BE2C (cell line): ENCODE measurements at regions not wholly inside any gene's neighbourhood (a gene's known extent, or its start where the extent isn't known, plus 50 kb on each side); places are given as distances from the start of the nearest gene placed in this dataset.

Experiments
- DNase-seq: peaks from one replicate; pipeline ENCODE4 v3.0.0-alpha.2; 2020
- H3K27me3 ChIP-seq: fragments of 250-450 bp; sonication (Bioruptor Pico); 2 replicates; pipeline ENCODE4 v1.5.1; 2020; ENCODE audit warnings: mild to moderate bottlenecking
- H3K36me3 ChIP-seq: fragments of 250-450 bp; sonication (Bioruptor Pico); 2 replicates; pipeline ENCODE4 v1.5.1; 2020; ENCODE audit warnings: mild to moderate bottlenecking
- H3K4me1 ChIP-seq: fragments of 250-450 bp; sonication (Bioruptor Pico); 2 replicates; pipeline ENCODE4 v1.5.1; 2020
- H3K4me3 ChIP-seq: 2 replicates; pipeline ENCODE4 v1.5.1; 2011; ENCODE audit warnings: low read depth, low read length
- H3K9me3 ChIP-seq: fragments of 250-450 bp; sonication (Bioruptor Pico); 2 replicates; pipeline ENCODE4 v1.5.1; 2020
- TF ChIP-seq, protein P1 (sequence below): IDR thresholded peaks from 2 replicates; pipeline ENCODE4 v1.5.1; 2012; ENCODE audit warnings: mild to moderate bottlenecking, low read depth, low read length

DNA sequence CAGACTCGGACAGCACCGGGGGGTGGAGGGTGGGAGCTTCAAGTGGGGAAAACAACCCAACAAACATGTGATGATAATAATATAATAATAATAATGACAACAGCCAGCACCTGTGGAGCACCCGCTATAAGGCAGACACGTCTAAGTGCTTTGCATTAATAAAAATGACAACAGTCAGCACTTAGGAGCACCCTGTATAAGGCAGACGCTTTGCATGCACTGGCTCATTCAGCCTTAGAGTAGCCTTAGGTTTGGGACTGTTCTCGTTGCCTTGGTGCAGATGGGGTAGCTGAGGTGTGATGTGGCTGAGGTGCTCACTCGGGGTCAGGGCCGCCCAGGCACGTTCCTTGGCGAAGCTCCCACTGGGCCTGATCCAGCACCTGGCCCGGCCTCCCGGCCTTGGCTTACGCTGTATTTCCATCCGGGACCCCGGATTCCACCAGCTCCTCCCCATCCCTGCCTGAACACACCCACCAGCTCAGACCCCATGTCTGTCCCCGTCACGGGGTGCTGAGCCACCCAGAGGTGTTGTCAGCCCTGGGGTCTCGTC is 144.0 kb upstream of the CIBAR2 start:
- Histone ChIP-seq H3K9me3 (no peaks in the 10 kb centered on the region), H3K27me3 (no peaks in the 10 kb centered on the region), H3K4me1 (peaks cover 35% of the 10 kb centered on the region), H3K4me3 (no peak overlapping the region), H3K36me3 (peaks cover 3% of the 10 kb centered on the region; the same call in 1 of the 2 replicates)
- TF ChIP-seq, protein P1, sequence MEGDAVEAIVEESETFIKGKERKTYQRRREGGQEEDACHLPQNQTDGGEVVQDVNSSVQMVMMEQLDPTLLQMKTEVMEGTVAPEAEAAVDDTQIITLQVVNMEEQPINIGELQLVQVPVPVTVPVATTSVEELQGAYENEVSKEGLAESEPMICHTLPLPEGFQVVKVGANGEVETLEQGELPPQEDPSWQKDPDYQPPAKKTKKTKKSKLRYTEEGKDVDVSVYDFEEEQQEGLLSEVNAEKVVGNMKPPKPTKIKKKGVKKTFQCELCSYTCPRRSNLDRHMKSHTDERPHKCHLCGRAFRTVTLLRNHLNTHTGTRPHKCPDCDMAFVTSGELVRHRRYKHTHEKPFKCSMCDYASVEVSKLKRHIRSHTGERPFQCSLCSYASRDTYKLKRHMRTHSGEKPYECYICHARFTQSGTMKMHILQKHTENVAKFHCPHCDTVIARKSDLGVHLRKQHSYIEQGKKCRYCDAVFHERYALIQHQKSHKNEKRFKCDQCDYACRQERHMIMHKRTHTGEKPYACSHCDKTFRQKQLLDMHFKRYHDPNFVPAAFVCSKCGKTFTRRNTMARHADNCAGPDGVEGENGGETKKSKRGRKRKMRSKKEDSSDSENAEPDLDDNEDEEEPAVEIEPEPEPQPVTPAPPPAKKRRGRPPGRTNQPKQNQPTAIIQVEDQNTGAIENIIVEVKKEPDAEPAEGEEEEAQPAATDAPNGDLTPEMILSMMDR: no peak
- no peak for DNase-seq

DNA sequence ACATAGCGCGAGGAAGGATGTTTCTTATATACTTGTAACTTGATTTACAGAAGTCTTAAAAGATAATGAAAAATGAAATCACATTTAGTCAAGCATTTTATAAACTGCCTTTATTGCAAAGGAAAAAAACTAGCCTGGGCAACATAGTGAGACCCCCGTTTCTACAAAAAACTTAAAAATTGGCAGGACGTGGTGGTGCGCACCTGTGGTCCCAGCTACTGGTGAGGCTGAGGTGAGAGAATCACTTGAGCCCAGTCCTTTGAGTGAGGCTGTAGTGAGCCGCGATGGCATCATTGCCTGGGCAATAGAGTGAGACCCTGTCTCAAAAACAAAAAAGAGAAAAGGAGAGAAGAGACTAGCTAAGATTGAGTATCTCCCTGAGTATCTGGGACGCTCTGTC is 145.2 kb upstream of the CIBAR2 start:
- H3K27me3 ChIP-seq: no peaks in the 10 kb centered on the region
- H3K9me3 ChIP-seq: no peaks in the 10 kb centered on the region
- no peak for DNase-seq
- peaks cover 27% of the 10 kb centered on the region for H3K4me1 ChIP-seq
- TF ChIP-seq, protein P1: no peak
- H3K36me3 ChIP-seq: no peaks in the 10 kb centered on the region
- H3K4me3 ChIP-seq: no peak overlapping the region

DNA sequence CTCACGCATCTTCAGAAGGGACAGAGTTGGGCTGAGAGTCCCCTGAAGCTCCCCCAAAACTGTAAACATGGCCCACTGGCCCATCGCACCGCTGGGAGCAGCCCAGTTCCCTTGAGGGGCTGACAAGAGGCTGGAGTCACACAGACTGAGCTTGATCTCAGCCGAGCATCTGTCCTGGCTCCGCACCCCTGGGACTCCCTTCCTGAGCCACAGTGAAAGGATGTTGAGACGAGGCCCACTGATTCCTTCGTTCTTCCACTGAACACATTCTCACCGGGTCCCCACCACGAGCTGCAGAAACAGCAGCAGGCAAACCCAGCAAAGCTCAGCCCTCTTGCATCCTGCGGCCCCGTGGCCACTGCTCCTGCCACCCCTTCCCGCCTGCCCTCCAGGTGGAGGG is 145.9 kb upstream of the CIBAR2 start:
- H3K4me3 ChIP-seq: no peak overlapping the region
- TF ChIP-seq, protein P1: no peak
- H3K4me1 ChIP-seq: peaks cover 23% of the 10 kb centered on the region
- no peaks in the 10 kb centered on the region for H3K36me3 ChIP-seq
- no peaks in the 10 kb centered on the region for H3K27me3 ChIP-seq
- H3K9me3 ChIP-seq: no peaks in the 10 kb centered on the region
- DNase-seq: peak; percentile 37

DNA sequence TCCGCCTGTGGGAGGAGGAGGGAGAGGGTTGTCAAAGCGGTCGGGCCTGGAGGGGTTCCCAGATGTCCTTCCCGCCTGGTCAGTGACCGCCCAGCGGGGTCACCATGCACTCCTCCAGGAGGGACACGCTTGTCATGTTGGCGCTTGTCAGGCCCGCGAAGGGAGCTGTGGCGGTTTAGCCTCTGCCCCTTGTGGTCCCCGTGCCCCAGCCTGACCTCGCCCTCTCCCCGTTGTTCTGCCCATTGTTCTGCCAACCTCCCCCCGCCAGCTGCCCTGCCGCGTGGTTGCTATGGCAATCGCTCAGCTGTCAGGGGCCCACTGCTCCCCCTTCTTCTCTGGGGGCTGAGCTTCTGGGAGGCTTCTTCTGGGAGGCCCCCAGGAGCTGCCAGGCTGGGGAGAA is 146.4 kb upstream of the CIBAR2 start:
- Histone ChIP-seq H3K36me3 (no peaks in the 10 kb centered on the region), H3K4me1 (peaks cover 19% of the 10 kb centered on the region), H3K9me3 (no peaks in the 10 kb centered on the region), H3K4me3 (no peak overlapping the region), H3K27me3 (no peaks in the 10 kb centered on the region)
- TF ChIP-seq, protein P1: no peak
- DNase-seq: no peak

DNA sequence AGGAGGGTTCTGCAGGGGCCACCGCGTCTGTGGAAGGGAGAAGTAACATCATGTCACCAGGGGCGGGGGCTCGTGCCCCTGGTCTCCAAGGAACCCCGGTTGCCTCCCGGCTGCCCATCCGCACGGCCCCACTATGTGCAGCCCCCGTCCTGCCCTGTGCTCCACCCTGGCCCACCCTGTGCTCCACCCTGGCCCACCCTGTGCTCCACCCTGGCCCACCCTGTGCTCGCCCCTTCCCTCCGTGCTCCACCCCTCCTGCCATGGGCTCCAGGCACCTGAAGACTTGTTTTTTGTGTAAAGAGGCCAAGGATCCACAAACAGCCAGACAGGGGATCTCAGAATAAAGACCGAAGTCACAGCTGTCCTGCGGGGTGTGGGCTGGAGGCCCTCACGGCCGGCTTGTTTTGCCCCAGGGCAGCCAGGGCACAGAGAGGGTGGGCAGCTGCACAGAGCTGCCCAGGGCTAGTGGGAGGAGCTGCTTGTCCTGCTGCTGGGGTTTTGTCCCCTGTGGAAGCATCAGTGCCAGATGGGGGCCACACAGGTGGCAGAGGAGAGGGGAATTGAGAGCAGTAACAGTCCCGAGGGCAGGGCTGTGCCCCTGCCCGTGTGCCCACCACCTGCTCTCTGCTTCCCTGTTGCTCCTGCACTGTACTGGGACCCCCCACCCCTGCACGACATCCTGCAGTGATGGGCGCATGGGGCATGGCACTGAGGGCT is 147.0 kb upstream of the CIBAR2 start:
- peak; percentile 31 for DNase-seq
- Histone ChIP-seq H3K4me1 (peaks cover 19% of the 10 kb centered on the region), H3K36me3 (no peaks in the 10 kb centered on the region), H3K4me3 (no peak overlapping the region), H3K27me3 (no peaks in the 10 kb centered on the region), H3K9me3 (no peaks in the 10 kb centered on the region)
- TF ChIP-seq, protein P1: no peak

DNA sequence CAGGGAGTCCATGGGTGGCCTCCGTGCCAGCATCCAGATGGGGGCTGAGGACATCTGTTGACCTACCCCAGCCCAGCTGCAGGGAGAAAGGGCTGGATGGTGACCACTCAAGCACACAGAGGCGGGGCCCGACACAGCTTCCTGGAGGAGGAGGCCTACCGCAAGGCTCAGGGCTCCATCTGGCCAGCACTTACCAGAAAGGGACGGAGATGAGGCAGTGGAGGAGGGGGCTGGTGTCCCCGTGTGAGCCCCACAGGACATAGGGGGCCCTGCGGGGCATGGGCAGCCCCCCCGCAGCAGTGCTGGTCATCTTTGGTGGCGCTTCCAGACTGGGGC is 147.5 kb upstream of the CIBAR2 start:
- Histone ChIP-seq H3K4me1 (peaks cover 19% of the 10 kb centered on the region), H3K4me3 (no peak overlapping the region), H3K27me3 (no peaks in the 10 kb centered on the region), H3K9me3 (no peaks in the 10 kb centered on the region), H3K36me3 (no peaks in the 10 kb centered on the region; the same call in 1 of the 2 replicates)
- TF ChIP-seq, protein P1: no peak
- DNase-seq: peak; percentile 53
